ENCODE measurements at regions not wholly inside any gene's neighbourhood (a gene's known extent, or its start where the extent isn't known, plus 50 kb on each side); places are given as distances from the start of the nearest gene placed in this dataset.

- TF ChIP-seq ELK3 (CRISPR knock-in tag; IDR thresholded peaks at IDR 0.05) (no peak), ZC3H8 (IDR thresholded peaks at IDR 0.05) (no peak), ZC3H4 (CRISPR knock-in tag; IDR thresholded peaks at IDR 0.05; ENCODE audit: borderline replicate concordance) (no peak), NKRF (IDR thresholded peaks at IDR 0.05; ENCODE audit: borderline replicate concordance) (no peak), ZEB2 (IDR thresholded peaks at IDR 0.05) (no peak), ZNF57 (CRISPR knock-in tag; IDR thresholded peaks at IDR 0.05) (no peak)
These were observed 89.4 kb upstream of the PTBP2 start (continued) for GRCh38 chr1:96632045-96632664.

- no peaks in the 10 kb centered on the region for H4K20me1 ChIP-seq (replicated peaks; ENCODE audit: control insufficient read depth, insufficient read depth, low read length)
- ATAC-seq (no peak), DNase-seq (ENCODE audit: extremely low read depth in 1 of 4, low spot score in 3 of 4) (no peak), FAIRE-seq (no peak)
- no peak overlapping the region for H3K4me2 ChIP-seq (ENCODE audit: insufficient read depth, low read length)
- no peak overlapping the region for H3K9ac ChIP-seq (ENCODE audit: insufficient read depth in 1 of 2, low read depth in 2 of 2, low read length in 2 of 2)
- no peak overlapping the region for H3K4me3 ChIP-seq
- intact Hi-C loops (cut with micrococcal nuclease), result no loop called here
- H3K27ac ChIP-seq (ENCODE audit: extremely low read depth, low read depth, low read length), result no peak overlapping the region
- no peaks in the 10 kb centered on the region for H3K9me3 ChIP-seq (replicated peaks; ENCODE audit: control insufficient read depth, insufficient read depth, low read depth, low read length)
- no peaks in the 10 kb centered on the region for H3K36me3 ChIP-seq (ENCODE audit: control insufficient read depth, insufficient read depth, low read length)
- H3K4me1 ChIP-seq (replicated peaks in 1 of 2; ENCODE audit: control insufficient read depth in 2 of 2, insufficient read depth in 2 of 2, low read length in 2 of 2), result no peaks in the 10 kb centered on the region
- BruUV-seq (replicated peaks), result no TSS peak
- POLR2A ChIA-PET, result no interaction called here
- no peak overlapping the region for H2AFZ ChIP-seq (ENCODE audit: low read depth, low read length)
- 0% methylated on average over 3 of the region's 3 CpGs for WGBS (ENCODE audit: insufficient coverage, low coverage, missing lambda C conversion rate)
- CTCF ChIA-PET (ENCODE audit: low intra/inter-chr PET ratio), result no interaction called here
- H3K79me2 ChIP-seq (ENCODE audit: control insufficient read depth, insufficient read depth, low read length), result no peaks in the 10 kb centered on the region
- in situ Hi-C loops (cut with MboI), result no loop called here
- no peaks in the 10 kb centered on the region for H3K9me1 ChIP-seq (ENCODE audit: control insufficient read depth, insufficient read depth, low read length)
- H3K27me3 ChIP-seq (ENCODE audit: control insufficient read depth in 2 of 2, insufficient read depth in 2 of 2, low read length in 2 of 2), result no peaks in the 10 kb centered on the region
- no peak for TF ChIP-seq TCF7L2 (IDR thresholded peaks at IDR 0.05; ENCODE audit: low read depth, low read length)
- TF ChIP-seq ILF3 (IDR thresholded peaks at IDR 0.05; ENCODE audit: borderline replicate concordance), result no peak
- no peak for TF ChIP-seq TCF3 (CRISPR knock-in tag; IDR thresholded peaks at IDR 0.05)
- TF ChIP-seq MTA3 (IDR thresholded peaks at IDR 0.05; ENCODE audit: borderline replicate concordance), result no peak
- no peak for TF ChIP-seq HDAC6 (IDR thresholded peaks at IDR 0.05; ENCODE audit: low read depth, low read length)
- no peak for TF ChIP-seq FIP1L1 (IDR thresholded peaks at IDR 0.05; ENCODE audit: low read depth, low read length, poor library complexity, severe bottlenecking)
- TF ChIP-seq BCOR (IDR thresholded peaks at IDR 0.05), result no peak
- TF ChIP-seq ZBTB12 (CRISPR knock-in tag; IDR thresholded peaks at IDR 0.05), result no peak
- TF ChIP-seq ZNF232 (CRISPR knock-in tag; IDR thresholded peaks at IDR 0.05), result no peak
- TF ChIP-seq KLF16 (IDR thresholded peaks at IDR 0.05), result no peak
These were observed 87.9 kb upstream of the PTBP2 start for GRCh38 chr1:96633695-96634094.
